Thoracic aorta (tissue), 2 donors: ENCODE measurements at regions not wholly inside any gene's neighbourhood (a gene's known extent, or its start where the extent isn't known, plus 50 kb on each side); places are given as distances from the start of the nearest gene placed in this dataset.

ENCODE experiments used
- ATAC-seq: fragments of 150-250 bp; one replicate; pipeline ENCODE4 v1.8.0; 2017; ENCODE audit warnings: low read depth; ENCODE audit not compliant: insufficient number of reproducible peaks, low FRiP score
- DNase-seq: peaks from one replicate; pipeline ENCODE4 v3.0.0-alpha.2; 2020; ENCODE audit warnings: low spot score
- H3K27ac ChIP-seq, 2 donors: fragments of 200-600 bp; sonication (generic); 1 replicate in 1 of 2; 2 replicates in 1 of 2; pipeline ENCODE4 v1.5.1; 2016; ENCODE audit warnings: mild to moderate bottlenecking in 2 of 2, moderate library complexity in 2 of 2
- H3K27me3 ChIP-seq: fragments of 200-600 bp; sonication (generic); replicated peaks from 2 replicates; pipeline ENCODE4 v1.6.0; 2016; ENCODE audit warnings: mild to moderate bottlenecking; ENCODE audit not compliant: insufficient read depth
- H3K36me3 ChIP-seq: fragments of 200-600 bp; sonication (generic); one replicate; pipeline ENCODE4 v1.5.1; 2016
- H3K4me1 ChIP-seq, 2 donors: fragments of 200-600 bp; sonication (generic); 1 replicate in 1 of 2; 2 replicates in 1 of 2; pipeline versions ENCODE4 v1.5.1 to v1.6.0; 2016; ENCODE audit warnings: low read depth in 2 of 2, mild to moderate bottlenecking in 1 of 2; ENCODE audit not compliant: control insufficient read depth in 1 of 2
- H3K4me3 ChIP-seq: fragments of 200-600 bp; sonication (generic); 2 replicates; pipeline ENCODE4 v1.5.1; 2016; ENCODE audit warnings: mild to moderate bottlenecking
- H3K9me3 ChIP-seq: fragments of 200-600 bp; sonication (generic); 2 replicates; pipeline ENCODE4 v1.5.1; 2016
- CTCF ChIP-seq: fragments of 200-600 bp; sonication (generic); IDR thresholded peaks from one replicate; pipeline ENCODE4 v1.5.1; 2019; ENCODE audit warnings: antibody characterized with exemption

GRCh38 chr5:23368393-23368792 lies 139.0 kb upstream of the PRDM9 start:
- H3K27me3 ChIP-seq = no peaks in the 10 kb centered on the region
- TF ChIP-seq CTCF = no peak
- H3K4me1 ChIP-seq = no peaks in the 10 kb centered on the region
- H3K27ac ChIP-seq = no peak overlapping the region
- no peak for ATAC-seq
- no peak for DNase-seq
- H3K36me3 ChIP-seq = no peaks in the 10 kb centered on the region
- no peak overlapping the region for H3K4me3 ChIP-seq
- no peaks in the 10 kb centered on the region for H3K9me3 ChIP-seq

DNA sequence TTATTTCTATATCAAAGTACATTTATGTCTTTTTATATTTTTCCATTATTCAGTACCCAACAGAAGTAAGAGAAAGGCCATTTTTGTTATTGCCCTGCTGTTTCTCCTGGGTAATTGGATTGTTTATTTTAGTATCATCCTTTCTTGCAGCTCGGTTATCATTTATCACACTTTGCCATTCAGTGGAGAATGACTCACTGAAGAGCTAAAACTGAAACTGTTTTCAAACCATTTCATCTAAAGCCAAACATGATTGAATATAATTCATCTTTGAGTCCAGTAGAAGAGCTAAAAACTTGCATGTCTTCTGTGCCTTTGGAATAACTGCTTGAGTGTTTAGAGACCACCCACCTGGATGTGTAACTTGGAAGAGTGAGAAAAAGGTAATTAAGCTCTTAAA lies 139.5 kb upstream of the PRDM9 start:
- H3K27ac ChIP-seq = no peak overlapping the region
- DNase-seq (no peak), ATAC-seq (no peak)
- no peak for TF ChIP-seq CTCF
- no peaks in the 10 kb centered on the region for H3K9me3 ChIP-seq
- no peaks in the 10 kb centered on the region for H3K4me1 ChIP-seq
- no peaks in the 10 kb centered on the region for H3K27me3 ChIP-seq
- no peaks in the 10 kb centered on the region for H3K36me3 ChIP-seq
- no peak overlapping the region for H3K4me3 ChIP-seq

DNA sequence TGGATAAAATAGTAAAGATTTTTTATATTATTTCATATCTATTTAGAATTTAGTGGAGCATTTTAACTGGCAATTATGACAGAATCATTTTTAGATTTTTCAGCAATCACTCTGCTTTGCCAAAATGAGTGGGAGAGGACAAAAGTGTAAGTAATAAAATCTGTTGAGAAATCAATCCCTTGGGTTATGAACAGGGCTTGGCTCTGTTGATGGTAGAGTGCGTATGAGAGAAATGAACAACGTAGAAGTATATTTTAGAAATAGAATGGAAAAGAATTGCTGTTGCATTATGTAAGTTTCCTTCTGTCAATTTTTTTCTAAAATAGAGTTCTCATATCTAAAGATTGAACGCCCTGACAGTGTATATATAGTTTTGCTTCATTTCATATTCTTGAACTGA lies 154.1 kb upstream of the PRDM9 start:
- Histone ChIP-seq H3K27me3 (no peaks in the 10 kb centered on the region), H3K4me3 (no peak overlapping the region), H3K4me1 (no peaks in the 10 kb centered on the region), H3K36me3 (no peaks in the 10 kb centered on the region), H3K9me3 (no peaks in the 10 kb centered on the region), H3K27ac (no peak overlapping the region)
- DNase-seq = no peak
- ATAC-seq = no peak
- no peak for TF ChIP-seq CTCF

DNA sequence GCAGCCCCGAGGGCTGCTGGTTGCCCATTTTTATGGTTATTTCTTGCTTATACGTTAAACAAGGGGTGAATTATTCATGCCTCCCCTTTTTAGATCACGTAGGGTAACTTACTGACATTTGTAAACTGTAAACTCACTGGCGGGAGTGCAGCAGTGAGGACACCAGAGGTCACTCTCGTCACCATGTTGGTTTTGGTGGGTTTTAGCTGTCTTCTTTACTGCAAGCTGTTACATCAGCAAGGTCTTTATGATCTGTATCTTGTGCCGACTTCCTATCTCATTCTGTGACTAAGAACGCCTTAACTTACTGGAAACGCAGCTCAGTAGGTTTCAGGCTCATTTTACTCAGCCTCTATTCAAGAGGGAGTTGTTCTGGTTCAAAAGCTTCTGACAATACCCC lies 155.0 kb upstream of the PRDM9 start:
- TF ChIP-seq CTCF = no peak

DNA sequence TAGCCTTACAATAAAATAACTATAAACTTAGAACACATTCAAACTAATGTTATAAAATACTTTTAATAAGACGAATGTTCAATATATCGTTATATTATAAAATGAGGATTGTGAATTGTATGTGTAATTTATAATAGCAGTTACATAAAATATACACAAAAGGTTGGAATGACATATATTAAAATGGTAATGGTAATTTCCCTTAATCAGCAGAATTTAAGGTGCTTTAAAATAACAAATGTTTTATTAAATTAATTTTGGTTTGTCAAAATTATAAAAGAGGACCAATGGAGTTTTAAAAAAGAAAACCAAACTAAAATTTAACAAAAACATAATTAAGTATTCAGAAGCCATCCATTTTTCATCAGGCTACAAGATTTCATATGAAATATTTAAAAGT lies 164.3 kb upstream of the PRDM9 start:
- no peak for DNase-seq
- TF ChIP-seq CTCF = no peak
- no peak for ATAC-seq
- no peak overlapping the region for H3K4me3 ChIP-seq
- no peaks in the 10 kb centered on the region for H3K27me3 ChIP-seq
- H3K9me3 ChIP-seq = no peaks in the 10 kb centered on the region
- no peaks in the 10 kb centered on the region for H3K4me1 ChIP-seq
- no peaks in the 10 kb centered on the region for H3K36me3 ChIP-seq
- no peak overlapping the region for H3K27ac ChIP-seq

More for the DNA sequence above, 155.0 kb upstream of the PRDM9 start:
- Histone ChIP-seq H3K27me3 (no peaks in the 10 kb centered on the region), H3K4me3 (no peak overlapping the region), H3K4me1 (no peaks in the 10 kb centered on the region), H3K9me3 (no peaks in the 10 kb centered on the region), H3K36me3 (no peaks in the 10 kb centered on the region), H3K27ac (no peak overlapping the region)
- no peak for ATAC-seq
- DNase-seq = no peak
